ENCODE measurements at regions not wholly inside any gene's neighbourhood (a gene's known extent, or its start where the extent isn't known, plus 50 kb on each side); places are given as distances from the start of the nearest gene placed in this dataset.

GRCh38 chr3:30288830-30289229, 317.6 kb upstream of the TGFBR2 start:
- FAIRE-seq = no peak
- no peak for TF ChIP-seq POLR2A (IDR thresholded peaks at IDR 0.05; ENCODE audit: low read depth, low read length)
- no peak for DNase-seq (ENCODE audit: insufficient read length, low spot score)

DNA sequence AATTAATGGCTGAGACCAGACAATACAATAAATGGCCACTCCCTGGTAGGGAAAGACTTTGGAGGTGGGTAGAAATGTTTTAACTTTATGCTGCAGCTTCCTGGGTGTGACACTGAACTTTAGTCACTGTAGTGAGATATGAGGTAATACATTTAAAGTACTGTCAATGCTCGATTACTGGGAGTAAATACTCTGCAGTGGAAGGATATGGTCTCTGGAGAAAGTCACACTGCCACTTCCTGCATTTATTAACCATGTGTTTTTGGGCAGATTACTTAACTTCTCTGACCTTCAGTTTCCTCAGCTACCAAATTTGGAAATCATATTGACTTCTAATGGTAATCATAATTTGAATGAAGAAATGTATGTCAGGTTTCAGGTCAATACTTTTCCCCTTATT, 317.1 kb upstream of the TGFBR2 start:
- TF ChIP-seq POLR2A (IDR thresholded peaks at IDR 0.05; ENCODE audit: low read depth, low read length) = no peak
- no peak for FAIRE-seq
- DNase-seq (ENCODE audit: insufficient read length, low spot score) = no peak

DNA sequence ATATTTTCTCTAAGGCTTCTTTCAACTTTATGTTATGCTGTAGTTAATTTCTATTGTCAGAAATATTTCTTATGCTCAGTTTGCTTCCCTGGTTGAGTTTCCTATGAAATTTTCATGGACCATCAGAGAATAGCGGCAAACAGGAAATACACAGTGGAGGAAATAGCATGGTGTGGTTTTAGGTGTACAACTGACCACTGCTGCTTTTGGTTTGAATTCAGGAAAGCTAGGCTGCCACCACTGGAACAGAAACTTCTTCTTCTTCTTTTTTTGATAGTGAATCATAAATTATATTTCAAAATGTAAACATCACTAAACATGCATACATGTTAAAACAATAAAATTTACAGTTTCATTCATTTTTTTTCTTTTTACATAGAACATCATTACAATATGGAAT, 316.6 kb upstream of the TGFBR2 start:
- no peak for TF ChIP-seq POLR2A (IDR thresholded peaks at IDR 0.05; ENCODE audit: low read depth, low read length)
- FAIRE-seq (no peak), DNase-seq (ENCODE audit: insufficient read length, low spot score) (no peak)

DNA sequence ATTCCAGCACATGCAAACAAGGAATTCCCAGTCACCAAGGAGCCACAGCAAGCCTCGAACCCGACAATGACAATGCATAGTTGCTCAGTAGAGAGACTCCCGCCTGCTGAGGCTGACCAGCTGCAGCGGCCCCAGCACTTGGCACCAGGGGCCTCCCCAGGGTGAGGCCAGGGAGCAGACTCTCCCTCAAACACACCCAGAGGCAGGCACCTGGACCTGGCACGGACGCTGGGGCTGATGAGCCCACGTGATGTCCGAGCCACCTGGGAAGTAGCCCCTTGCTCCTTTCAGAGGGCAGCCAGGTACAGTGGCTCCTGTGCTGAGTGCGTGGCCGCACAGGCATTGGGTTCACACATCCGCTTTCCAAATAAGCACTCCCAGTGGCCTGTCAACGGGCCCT, 315.9 kb upstream of the TGFBR2 start:
- FAIRE-seq (no peak), DNase-seq (ENCODE audit: insufficient read length, low spot score) (no peak)
- TF ChIP-seq POLR2A (IDR thresholded peaks at IDR 0.05; ENCODE audit: low read depth, low read length) = no peak

DNA sequence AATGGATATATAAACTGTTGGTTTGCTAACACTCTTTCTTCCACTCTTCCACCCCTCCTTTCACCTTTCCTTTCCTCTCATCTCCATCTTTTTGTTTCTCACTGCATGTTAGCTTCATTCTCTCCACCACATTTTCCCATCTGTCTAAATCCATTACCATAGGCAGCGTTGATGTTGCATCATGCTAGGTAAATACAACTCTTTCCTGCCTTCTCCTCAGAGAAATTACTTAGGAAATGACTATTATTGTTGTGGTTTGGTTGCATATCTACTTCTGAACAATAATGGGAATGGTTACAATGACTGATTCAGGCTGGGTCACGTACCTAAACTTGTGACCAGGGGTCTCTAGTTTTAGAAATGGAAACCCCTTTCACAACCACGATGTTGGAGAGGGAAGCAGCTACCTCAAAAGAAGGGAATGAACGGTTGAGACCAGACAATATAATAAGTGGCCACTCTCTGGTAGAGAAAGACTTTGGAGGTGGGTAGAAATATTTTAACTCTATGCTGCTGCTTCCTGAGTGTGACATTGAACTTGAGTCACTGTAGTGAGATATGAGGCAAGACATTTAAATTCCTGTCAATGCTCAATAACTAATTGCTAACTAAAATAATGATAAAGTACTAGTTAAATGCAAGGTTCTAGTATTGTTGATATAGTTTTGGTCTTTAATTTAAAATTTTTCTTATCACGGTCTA, 314.1 kb upstream of the TGFBR2 start:
- TF ChIP-seq POLR2A (IDR thresholded peaks at IDR 0.05; ENCODE audit: low read depth, low read length) = no peak
- DNase-seq (ENCODE audit: insufficient read length, low spot score) (no peak), FAIRE-seq (peak; percentile 96)

DNA sequence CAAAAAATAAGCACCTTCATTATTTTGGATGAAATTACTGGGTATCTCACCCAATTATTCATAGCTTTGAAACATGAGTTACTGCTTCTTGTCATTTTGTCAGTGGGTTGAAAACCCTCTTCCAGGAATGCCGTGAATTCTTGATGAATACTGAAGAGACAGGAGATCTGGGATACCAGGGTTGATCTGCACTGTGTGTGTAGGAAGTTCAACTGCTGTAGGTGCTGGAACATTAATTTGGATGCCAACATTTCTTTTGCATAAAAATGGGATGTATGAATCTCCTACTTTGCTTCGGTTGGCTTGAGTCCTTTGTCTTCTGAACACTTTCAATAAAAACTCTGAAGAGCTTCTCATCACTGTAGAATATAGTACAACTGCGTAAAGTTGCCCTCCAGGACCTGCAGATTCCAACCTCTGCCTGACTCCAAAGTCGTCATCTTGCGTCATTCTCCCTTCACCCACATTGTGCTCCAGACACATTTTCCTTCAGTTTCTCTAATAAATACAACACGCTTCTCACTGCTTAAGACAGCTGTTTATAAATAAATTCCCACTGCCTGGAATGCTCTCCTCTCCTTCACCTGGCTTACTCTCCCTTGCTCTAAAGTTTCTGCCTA, 312.7 kb upstream of the TGFBR2 start:
- FAIRE-seq (no peak), DNase-seq (ENCODE audit: insufficient read length, low spot score) (no peak)
- TF ChIP-seq POLR2A (IDR thresholded peaks at IDR 0.05; ENCODE audit: low read depth, low read length) = no peak

- DNase-seq (ENCODE audit: insufficient read length, low spot score) = no peak
- no peak for TF ChIP-seq POLR2A (IDR thresholded peaks at IDR 0.05; ENCODE audit: low read depth, low read length)
These were observed 312.1 kb upstream of the TGFBR2 start for GRCh38 chr3:30294241-30294667.

GRCh38 chr3:30297112-30297511, 309.3 kb upstream of the TGFBR2 start:
- no peak for TF ChIP-seq POLR2A (IDR thresholded peaks at IDR 0.05; ENCODE audit: low read depth, low read length)

More at GRCh38 chr3:30294241-30294667, 312.1 kb upstream of the TGFBR2 start:
- FAIRE-seq = no peak

DNA sequence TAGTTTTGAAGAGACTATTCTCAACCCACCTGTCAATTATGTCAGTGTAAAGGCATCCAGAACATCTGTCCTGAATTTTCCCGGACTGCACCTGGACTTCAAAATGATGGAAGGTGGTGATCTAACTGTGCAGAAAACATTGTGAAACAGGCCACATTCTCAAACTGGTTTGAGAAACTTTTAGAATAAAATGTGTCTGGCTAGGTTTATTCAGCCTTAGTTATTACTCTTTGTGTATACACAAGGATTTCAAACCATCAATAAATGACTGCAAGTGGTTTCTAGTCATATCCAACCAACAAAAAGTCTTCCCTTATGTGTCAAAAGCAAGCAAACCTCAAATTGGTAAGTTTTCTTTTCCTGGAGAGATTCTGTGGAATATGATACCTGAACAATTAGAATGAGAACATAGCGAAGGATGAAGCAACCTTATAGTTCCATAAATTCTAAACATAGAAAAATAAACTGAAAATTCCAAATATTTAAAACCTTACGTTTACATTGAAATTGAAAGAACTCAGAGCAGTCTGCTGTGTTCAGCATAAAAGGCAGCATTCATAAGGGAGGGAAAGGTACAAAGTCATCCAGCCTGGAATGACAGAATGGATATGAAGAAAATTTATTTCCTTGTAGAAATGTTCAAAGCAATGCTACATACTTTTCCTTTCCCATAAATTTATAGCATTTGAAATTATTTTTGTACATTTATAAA, 306.6 kb upstream of the TGFBR2 start:
- TF ChIP-seq POLR2A (IDR thresholded peaks at IDR 0.05; ENCODE audit: low read depth, low read length) = no peak
- FAIRE-seq = no peak
- no peak for DNase-seq (ENCODE audit: insufficient read length, low spot score)

More at GRCh38 chr3:30297112-30297511, 309.3 kb upstream of the TGFBR2 start:
- FAIRE-seq (no peak), DNase-seq (ENCODE audit: insufficient read length, low spot score) (no peak)

GRCh38 chr3:30300809-30301208, 305.6 kb upstream of the TGFBR2 start:
- TF ChIP-seq POLR2A (IDR thresholded peaks at IDR 0.05; ENCODE audit: low read depth, low read length) = no peak
- no peak for FAIRE-seq
- DNase-seq (ENCODE audit: insufficient read length, low spot score) = no peak

- no peak for TF ChIP-seq POLR2A (IDR thresholded peaks at IDR 0.05; ENCODE audit: low read depth, low read length)
- DNase-seq (ENCODE audit: insufficient read length, low spot score) = no peak
- FAIRE-seq = no peak
These were observed 304.4 kb upstream of the TGFBR2 start for GRCh38 chr3:30302027-30302426.

DNA sequence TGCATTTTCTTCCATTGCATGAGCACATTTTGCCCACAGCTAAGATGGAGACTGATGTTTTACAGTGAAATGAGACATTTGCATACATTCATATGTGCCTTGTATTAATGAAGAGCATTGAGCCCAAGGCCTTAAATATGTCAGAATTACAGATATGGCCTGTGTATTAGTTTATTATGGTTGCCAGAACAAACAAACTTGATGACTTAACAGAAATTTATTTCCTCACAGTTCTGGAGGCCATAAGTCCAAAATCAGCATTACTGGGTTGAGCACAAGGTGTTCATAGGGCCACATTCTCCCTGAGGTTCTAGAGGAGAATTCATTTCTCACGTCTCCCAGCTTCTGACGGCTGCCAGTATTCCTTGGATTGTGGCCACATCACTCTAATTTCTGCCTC, 302.6 kb upstream of the TGFBR2 start:
- DNase-seq (ENCODE audit: insufficient read length, low spot score) = no peak
- no peak for FAIRE-seq
- TF ChIP-seq POLR2A (IDR thresholded peaks at IDR 0.05; ENCODE audit: low read depth, low read length) = no peak

GRCh38 chr3:30305021-30305420, 301.4 kb upstream of the TGFBR2 start:
- no peak for TF ChIP-seq POLR2A (IDR thresholded peaks at IDR 0.05; ENCODE audit: low read depth, low read length)
- FAIRE-seq = no peak
- no peak for DNase-seq (ENCODE audit: insufficient read length, low spot score)

DNA sequence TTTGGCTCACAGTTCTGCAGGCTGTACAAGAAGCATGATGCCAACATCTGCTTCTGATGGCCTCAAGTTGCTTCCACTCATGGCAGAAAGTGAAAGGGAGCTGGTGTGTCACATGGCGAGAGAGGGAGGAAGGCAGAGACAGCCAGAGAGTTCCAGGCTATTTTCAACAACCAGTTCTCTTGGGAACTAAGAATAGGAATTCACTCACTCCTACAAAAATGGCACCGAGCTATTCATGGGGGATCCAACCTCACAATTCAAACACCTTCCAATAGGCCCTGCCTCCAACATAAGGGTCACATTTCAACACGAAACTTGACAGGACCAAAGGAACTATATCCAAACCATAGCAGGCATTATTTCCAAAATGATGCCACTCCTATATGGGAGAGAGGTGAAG, 299.5 kb upstream of the TGFBR2 start:
- no peak for TF ChIP-seq POLR2A (IDR thresholded peaks at IDR 0.05; ENCODE audit: low read depth, low read length)
- FAIRE-seq = no peak
- no peak for DNase-seq (ENCODE audit: insufficient read length, low spot score)

Data from H54 (cell line).